ENCODE measurements at regions not wholly inside any gene's neighbourhood (a gene's known extent, or its start where the extent isn't known, plus 50 kb on each side); places are given as distances from the start of the nearest gene placed in this dataset.
A peak's percentile ranks its signal among the peaks of the same experiment; 100 is the strongest.
"Not testable (repeated sequence)": the region's sequence is repeated elsewhere in the genome, so short reads cannot be mapped to it uniquely, and the experiment has no call there.

- H3K4me1 Mint-ChIP-seq: no peaks in the 10 kb centered on the region
- no peaks in the 10 kb centered on the region for H3K27me3 Mint-ChIP-seq
- no peak overlapping the region for H3K27ac Mint-ChIP-seq
- no peak overlapping the region for H3K4me3 Mint-ChIP-seq
- H3K36me3 Mint-ChIP-seq (ENCODE audit: low read depth): no peaks in the 10 kb centered on the region
- no peak for DNase-seq
- H3K9me3 Mint-ChIP-seq: no peaks in the 10 kb centered on the region
- CTCF ChIA-PET: no interaction called here
- POLR2A ChIA-PET: no interaction called here
Observed at GRCh38 chr10:57661206-57661605, 606.5 kb downstream of the IPMK start.

GRCh38 chr10:57657164-57657765, 610.4 kb downstream of the IPMK start:
- POLR2A ChIA-PET: no interaction called here
- no peaks in the 10 kb centered on the region for H3K27me3 Mint-ChIP-seq
- H3K9me3 Mint-ChIP-seq: no peaks in the 10 kb centered on the region

GRCh38 chr10:57654856-57655255, 612.8 kb downstream of the IPMK start:
- ChIA-PET CTCF (interaction anchor here (0.5 kb wide), 1 partner anchor 162 kb away, joined by 3 read pairs; no protein-coding TSS in a partner anchor), POLR2A (no interaction called here)
- Mint-ChIP-seq H3K9me3 (no peaks in the 10 kb centered on the region), H3K4me3 (no peak overlapping the region), H3K27ac (no peak overlapping the region), H3K27me3 (no peaks in the 10 kb centered on the region), H3K4me1 (no peaks in the 10 kb centered on the region), H3K36me3 (ENCODE audit: low read depth) (no peaks in the 10 kb centered on the region)
- DNase-seq: no peak

More at GRCh38 chr10:57657164-57657765, 610.4 kb downstream of the IPMK start:
- H3K4me3 Mint-ChIP-seq: no peak overlapping the region
- no peaks in the 10 kb centered on the region for H3K36me3 Mint-ChIP-seq (ENCODE audit: low read depth)
- peak; percentile 29 for DNase-seq
- H3K4me1 Mint-ChIP-seq: no peaks in the 10 kb centered on the region
- no peak overlapping the region for H3K27ac Mint-ChIP-seq
- CTCF ChIA-PET: interaction anchor here (1.0 to 1.9 kb wide), 5 partner anchors 8 to 408 kb away, joined by 3 to 6 read pairs (median 3); no protein-coding TSS in a partner anchor

- CTCF ChIA-PET; H3K9me3 Mint-ChIP-seq; POLR2A ChIA-PET; H3K36me3 Mint-ChIP-seq (ENCODE audit: low read depth); DNase-seq; H3K27me3 Mint-ChIP-seq; H3K27ac Mint-ChIP-seq; H3K4me1 Mint-ChIP-seq; H3K4me3 Mint-ChIP-seq: not testable (repeated sequence)
Observed at GRCh38 chr10:57645108-57645507, 622.6 kb downstream of the IPMK start.

- H3K36me3 Mint-ChIP-seq (ENCODE audit: low read depth): no peaks in the 10 kb centered on the region
- H3K27me3 Mint-ChIP-seq: no peaks in the 10 kb centered on the region
Observed at GRCh38 chr10:57638411-57638810, 629.3 kb downstream of the IPMK start.

GRCh38 chr10:57628592-57629284, 639.0 kb downstream of the IPMK start:
- no peaks in the 10 kb centered on the region for H3K36me3 Mint-ChIP-seq (ENCODE audit: low read depth)
- no peaks in the 10 kb centered on the region for H3K4me1 Mint-ChIP-seq
- no peaks in the 10 kb centered on the region for H3K9me3 Mint-ChIP-seq
- CTCF ChIA-PET: no interaction called here
- H3K4me3 Mint-ChIP-seq: no peak overlapping the region
- H3K27ac Mint-ChIP-seq: no peak overlapping the region
- POLR2A ChIA-PET: no interaction called here
- no peak for DNase-seq
- no peaks in the 10 kb centered on the region for H3K27me3 Mint-ChIP-seq

More at GRCh38 chr10:57638411-57638810, 629.3 kb downstream of the IPMK start:
- no peak for DNase-seq
- Mint-ChIP-seq H3K4me3 (no peak overlapping the region), H3K9me3 (peaks cover 2% of the 10 kb centered on the region), H3K4me1 (no peaks in the 10 kb centered on the region), H3K27ac (no peak overlapping the region)
- POLR2A ChIA-PET: no interaction called here
- CTCF ChIA-PET: no interaction called here

GRCh38 chr10:57627642-57628178, 640.0 kb downstream of the IPMK start:
- H3K4me3 Mint-ChIP-seq: no peak overlapping the region
- ChIA-PET POLR2A (no interaction called here), CTCF (no interaction called here)
- H3K36me3 Mint-ChIP-seq (ENCODE audit: low read depth): no peaks in the 10 kb centered on the region
- no peaks in the 10 kb centered on the region for H3K27me3 Mint-ChIP-seq
- no peak for DNase-seq
- no peaks in the 10 kb centered on the region for H3K4me1 Mint-ChIP-seq
- no peaks in the 10 kb centered on the region for H3K9me3 Mint-ChIP-seq
- no peak overlapping the region for H3K27ac Mint-ChIP-seq

GRCh38 chr10:57624856-57625592, 642.7 kb downstream of the IPMK start:
- Mint-ChIP-seq H3K27ac (no peak overlapping the region), H3K4me1 (no peaks in the 10 kb centered on the region), H3K9me3 (peaks cover 3% of the 10 kb centered on the region), H3K36me3 (ENCODE audit: low read depth) (no peaks in the 10 kb centered on the region), H3K4me3 (no peak overlapping the region), H3K27me3 (no peaks in the 10 kb centered on the region)
- ChIA-PET CTCF (no interaction called here), POLR2A (no interaction called here)
- DNase-seq: no peak

GRCh38 chr10:57624066-57624465, 643.6 kb downstream of the IPMK start:
- Mint-ChIP-seq H3K27me3 (no peaks in the 10 kb centered on the region), H3K27ac (no peak overlapping the region), H3K4me1 (no peaks in the 10 kb centered on the region), H3K9me3 (peaks cover 3% of the 10 kb centered on the region), H3K36me3 (ENCODE audit: low read depth) (no peaks in the 10 kb centered on the region), H3K4me3 (no peak overlapping the region)
- no peak for DNase-seq
- CTCF ChIA-PET: no interaction called here
- POLR2A ChIA-PET: no interaction called here

- Mint-ChIP-seq H3K27ac (no peak overlapping the region), H3K36me3 (ENCODE audit: low read depth) (no peaks in the 10 kb centered on the region), H3K9me3 (peaks cover 3% of the 10 kb centered on the region), H3K4me1 (no peaks in the 10 kb centered on the region), H3K27me3 (no peaks in the 10 kb centered on the region), H3K4me3 (no peak overlapping the region)
- ChIA-PET POLR2A (no interaction called here), CTCF (no interaction called here)
- no peak for DNase-seq
Observed at GRCh38 chr10:57621466-57621865, 646.2 kb downstream of the IPMK start.

- no peaks in the 10 kb centered on the region for H3K36me3 Mint-ChIP-seq (ENCODE audit: low read depth)
- DNase-seq: no peak
- H3K27me3 Mint-ChIP-seq: no peaks in the 10 kb centered on the region
- H3K4me3 Mint-ChIP-seq: no peak overlapping the region
- peaks cover 9% of the 10 kb centered on the region for H3K9me3 Mint-ChIP-seq
- H3K27ac Mint-ChIP-seq: no peak overlapping the region
- H3K4me1 Mint-ChIP-seq: no peaks in the 10 kb centered on the region
- ChIA-PET CTCF (no interaction called here), POLR2A (no interaction called here)
Observed at GRCh38 chr10:57605948-57606485, 661.7 kb downstream of the IPMK start.

- no peak overlapping the region for H3K4me3 Mint-ChIP-seq
- H3K27ac Mint-ChIP-seq: no peak overlapping the region
- no peaks in the 10 kb centered on the region for H3K36me3 Mint-ChIP-seq (ENCODE audit: low read depth)
- CTCF ChIA-PET: no interaction called here
- POLR2A ChIA-PET: no interaction called here
- DNase-seq: no peak
- no peaks in the 10 kb centered on the region for H3K27me3 Mint-ChIP-seq
- peaks cover 3% of the 10 kb centered on the region for H3K9me3 Mint-ChIP-seq
- no peaks in the 10 kb centered on the region for H3K4me1 Mint-ChIP-seq
Observed at GRCh38 chr10:57599440-57599839, 668.3 kb downstream of the IPMK start.

- Mint-ChIP-seq H3K4me3 (no peak overlapping the region), H3K27ac (no peak overlapping the region), H3K36me3 (ENCODE audit: low read depth) (no peaks in the 10 kb centered on the region), H3K9me3 (no peaks in the 10 kb centered on the region), H3K27me3 (no peaks in the 10 kb centered on the region), H3K4me1 (no peaks in the 10 kb centered on the region)
- ChIA-PET CTCF (no interaction called here), POLR2A (no interaction called here)
- DNase-seq: no peak
Observed at GRCh38 chr10:57593983-57594573, 673.6 kb downstream of the IPMK start.
